ENCODE measurements at regions not wholly inside any gene's neighbourhood (a gene's known extent, or its start where the extent isn't known, plus 50 kb on each side); places are given as distances from the start of the nearest gene placed in this dataset.

GRCh38 chr12:89126712-89127111, 225.6 kb downstream of the DUSP6 start:
- TF ChIP-seq CTCF (IDR thresholded peaks at IDR 0.05) = no peak
- no peak for TF ChIP-seq POLR2A (IDR thresholded peaks at IDR 0.05)

Measured in lower leg skin (tissue), 3 donors.